ENCODE measurements at regions not wholly inside any gene's neighbourhood (a gene's known extent, or its start where the extent isn't known, plus 50 kb on each side); places are given as distances from the start of the nearest gene placed in this dataset.

DNA sequence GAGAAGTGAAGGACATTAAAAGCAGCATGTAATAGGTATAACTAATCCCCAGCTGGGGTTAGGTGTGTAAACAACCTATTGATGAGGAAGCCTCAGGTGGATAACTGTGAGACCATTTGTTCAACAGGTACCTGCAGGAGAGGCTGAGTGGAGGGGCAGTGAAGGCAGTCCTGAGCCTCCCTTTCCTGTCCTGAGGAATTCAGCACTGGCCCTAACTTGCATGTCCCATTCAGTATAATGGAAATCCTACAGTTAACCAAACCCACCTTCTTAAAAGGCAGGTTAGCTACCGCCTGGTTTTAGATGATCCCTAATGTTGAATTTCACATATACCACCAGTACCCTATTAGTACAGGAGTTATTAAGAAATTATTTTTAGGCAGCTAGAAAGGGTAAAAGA is 225.9 kb upstream of the GOT2 start:
- ATAC-seq, result no peak
- no peak overlapping the region for H3K27ac ChIP-seq (ENCODE audit: low read length)
- DNase-seq (ENCODE audit: low read depth, low spot score), result no peak
- intact Hi-C loops (cut with micrococcal nuclease; ENCODE audit: unreplicated experiment) (no loop called here), in situ Hi-C loops (cut with HindIII; ENCODE audit: low pct_unique_long_range_greater_than_20kb, low sequenced_read_pairs) (no loop called here)
- H3K4me1 ChIP-seq (ENCODE audit: control insufficient read depth, insufficient read depth, low read length), result no peaks in the 10 kb centered on the region
- H3K9me3 ChIP-seq (ENCODE audit: control insufficient read depth, insufficient read depth, low read depth, low read length), result no peaks in the 10 kb centered on the region
- no peak overlapping the region for H3K4me3 ChIP-seq (ENCODE audit: low read depth in 2 of 2, low read length in 2 of 2)
- TF ChIP-seq, protein P1, sequence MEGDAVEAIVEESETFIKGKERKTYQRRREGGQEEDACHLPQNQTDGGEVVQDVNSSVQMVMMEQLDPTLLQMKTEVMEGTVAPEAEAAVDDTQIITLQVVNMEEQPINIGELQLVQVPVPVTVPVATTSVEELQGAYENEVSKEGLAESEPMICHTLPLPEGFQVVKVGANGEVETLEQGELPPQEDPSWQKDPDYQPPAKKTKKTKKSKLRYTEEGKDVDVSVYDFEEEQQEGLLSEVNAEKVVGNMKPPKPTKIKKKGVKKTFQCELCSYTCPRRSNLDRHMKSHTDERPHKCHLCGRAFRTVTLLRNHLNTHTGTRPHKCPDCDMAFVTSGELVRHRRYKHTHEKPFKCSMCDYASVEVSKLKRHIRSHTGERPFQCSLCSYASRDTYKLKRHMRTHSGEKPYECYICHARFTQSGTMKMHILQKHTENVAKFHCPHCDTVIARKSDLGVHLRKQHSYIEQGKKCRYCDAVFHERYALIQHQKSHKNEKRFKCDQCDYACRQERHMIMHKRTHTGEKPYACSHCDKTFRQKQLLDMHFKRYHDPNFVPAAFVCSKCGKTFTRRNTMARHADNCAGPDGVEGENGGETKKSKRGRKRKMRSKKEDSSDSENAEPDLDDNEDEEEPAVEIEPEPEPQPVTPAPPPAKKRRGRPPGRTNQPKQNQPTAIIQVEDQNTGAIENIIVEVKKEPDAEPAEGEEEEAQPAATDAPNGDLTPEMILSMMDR (IDR thresholded peaks at IDR 0.05), result no peak
- TF ChIP-seq POLR2AphosphoS5 (IDR thresholded peaks at IDR 0.05; ENCODE audit: low read depth, low read length) (no peak), SIN3A (IDR thresholded peaks at IDR 0.05; ENCODE audit: borderline replicate concordance, insufficient read depth, low read depth, low read length) (no peak), TCF7L2 (IDR thresholded peaks at IDR 0.05; ENCODE audit: low read depth, low read length) (no peak)
- TF ChIP-seq, protein P2, sequence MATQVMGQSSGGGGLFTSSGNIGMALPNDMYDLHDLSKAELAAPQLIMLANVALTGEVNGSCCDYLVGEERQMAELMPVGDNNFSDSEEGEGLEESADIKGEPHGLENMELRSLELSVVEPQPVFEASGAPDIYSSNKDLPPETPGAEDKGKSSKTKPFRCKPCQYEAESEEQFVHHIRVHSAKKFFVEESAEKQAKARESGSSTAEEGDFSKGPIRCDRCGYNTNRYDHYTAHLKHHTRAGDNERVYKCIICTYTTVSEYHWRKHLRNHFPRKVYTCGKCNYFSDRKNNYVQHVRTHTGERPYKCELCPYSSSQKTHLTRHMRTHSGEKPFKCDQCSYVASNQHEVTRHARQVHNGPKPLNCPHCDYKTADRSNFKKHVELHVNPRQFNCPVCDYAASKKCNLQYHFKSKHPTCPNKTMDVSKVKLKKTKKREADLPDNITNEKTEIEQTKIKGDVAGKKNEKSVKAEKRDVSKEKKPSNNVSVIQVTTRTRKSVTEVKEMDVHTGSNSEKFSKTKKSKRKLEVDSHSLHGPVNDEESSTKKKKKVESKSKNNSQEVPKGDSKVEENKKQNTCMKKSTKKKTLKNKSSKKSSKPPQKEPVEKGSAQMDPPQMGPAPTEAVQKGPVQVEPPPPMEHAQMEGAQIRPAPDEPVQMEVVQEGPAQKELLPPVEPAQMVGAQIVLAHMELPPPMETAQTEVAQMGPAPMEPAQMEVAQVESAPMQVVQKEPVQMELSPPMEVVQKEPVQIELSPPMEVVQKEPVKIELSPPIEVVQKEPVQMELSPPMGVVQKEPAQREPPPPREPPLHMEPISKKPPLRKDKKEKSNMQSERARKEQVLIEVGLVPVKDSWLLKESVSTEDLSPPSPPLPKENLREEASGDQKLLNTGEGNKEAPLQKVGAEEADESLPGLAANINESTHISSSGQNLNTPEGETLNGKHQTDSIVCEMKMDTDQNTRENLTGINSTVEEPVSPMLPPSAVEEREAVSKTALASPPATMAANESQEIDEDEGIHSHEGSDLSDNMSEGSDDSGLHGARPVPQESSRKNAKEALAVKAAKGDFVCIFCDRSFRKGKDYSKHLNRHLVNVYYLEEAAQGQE (IDR thresholded peaks at IDR 0.05; ENCODE audit: insufficient read depth in 1 of 2, low read depth in 2 of 2, low read length in 1 of 2), result no peak
- ChIA-PET CTCF (no interaction called here), POLR2A (no interaction called here)
- H3K36me3 ChIP-seq (ENCODE audit: control insufficient read depth, insufficient read depth, low read length), result no peaks in the 10 kb centered on the region
- no peaks in the 10 kb centered on the region for H3K27me3 ChIP-seq (ENCODE audit: control insufficient read depth, insufficient read depth, low read length)
- BruUV-seq (replicated peaks), result no TSS peak

DNA sequence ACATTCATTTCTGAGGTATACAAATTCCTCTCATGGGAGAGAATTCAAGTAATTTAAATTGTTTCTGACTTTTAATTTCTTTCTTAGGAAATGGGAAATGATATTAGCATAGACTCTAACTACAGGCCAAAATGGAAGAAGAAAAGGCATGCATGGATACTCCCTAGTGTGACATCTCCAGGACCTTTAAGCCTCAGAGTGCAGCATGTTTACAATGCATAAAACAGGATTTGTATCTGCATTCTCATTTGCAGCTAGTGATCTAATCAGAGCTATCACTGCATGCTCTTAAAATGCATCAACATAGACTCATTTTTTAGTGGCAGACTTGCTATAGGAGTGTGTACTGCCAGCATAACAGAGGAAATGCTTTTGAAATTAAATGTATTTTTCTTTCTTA is 224.6 kb upstream of the GOT2 start:
- H3K4me3 ChIP-seq (ENCODE audit: low read depth in 2 of 2, low read length in 2 of 2), result no peak overlapping the region
- in situ Hi-C loops (cut with HindIII; ENCODE audit: low pct_unique_long_range_greater_than_20kb, low sequenced_read_pairs) (no loop called here), intact Hi-C loops (cut with micrococcal nuclease; ENCODE audit: unreplicated experiment) (no loop called here)
- ChIA-PET CTCF (no interaction called here), POLR2A (no interaction called here)
- H3K36me3 ChIP-seq (ENCODE audit: control insufficient read depth, insufficient read depth, low read length), result no peaks in the 10 kb centered on the region
- H3K4me1 ChIP-seq (ENCODE audit: control insufficient read depth, insufficient read depth, low read length), result no peaks in the 10 kb centered on the region
- DNase-seq (ENCODE audit: low read depth, low spot score), result no peak
- BruUV-seq (replicated peaks), result no TSS peak
- H3K27ac ChIP-seq (ENCODE audit: low read length), result no peak overlapping the region
- TF ChIP-seq, protein P1 (IDR thresholded peaks at IDR 0.05), result no peak
- no peak for TF ChIP-seq SIN3A (IDR thresholded peaks at IDR 0.05; ENCODE audit: borderline replicate concordance, insufficient read depth, low read depth, low read length)
- no peak for TF ChIP-seq TCF7L2 (IDR thresholded peaks at IDR 0.05; ENCODE audit: low read depth, low read length)
- TF ChIP-seq POLR2AphosphoS5 (IDR thresholded peaks at IDR 0.05; ENCODE audit: low read depth, low read length), result no peak
- TF ChIP-seq, protein P2 (IDR thresholded peaks at IDR 0.05; ENCODE audit: insufficient read depth in 1 of 2, low read depth in 2 of 2, low read length in 1 of 2), result no peak
- no peaks in the 10 kb centered on the region for H3K27me3 ChIP-seq (ENCODE audit: control insufficient read depth, insufficient read depth, low read length)
- no peaks in the 10 kb centered on the region for H3K9me3 ChIP-seq (ENCODE audit: control insufficient read depth, insufficient read depth, low read depth, low read length)
- no peak for ATAC-seq

Data from Panc1 (cell line).